K562 (cell line): ENCODE measurements at regions not wholly inside any gene's neighbourhood (a gene's known extent, or its start where the extent isn't known, plus 50 kb on each side); places are given as distances from the start of the nearest gene placed in this dataset.

Experiments
- ATAC-seq: fragments of 200-7000 bp; cut with Tn5 transposase; 3 replicates; pipeline ENCODE4 v1.9.1; 2020; ENCODE audit warnings: moderate library complexity
- BruUV-seq: library from RNA; stranded (reverse); fragments of 400-500 nt; replicated peaks from 2 replicates; lab custom pipeline; 2021; lab: Mats Ljungman, UMichigan
- CTCF ChIA-PET: fragments of 300-600 bp; formaldehyde crosslinking; extraction: SDS; loops from one replicate; lab custom pipeline; 2021; ENCODE audit warnings: low intra/inter-chr PET ratio; lab: Yijun Ruan, JAX
- POLR2A ChIA-PET: fragments of 300-600, 350-650 bp; sonication (Branson Sonifier 250); formaldehyde crosslinking; extraction: SDS; loops from one replicate; lab custom pipeline; 2021; ENCODE audit warnings: antibody characterized with exemption, inconsistent platforms; lab: Yijun Ruan, JAX
- DNase-seq, 4 experiments: peaks; one replicate each; pipeline versions ENCODE4 v3.0.0 to v3.0.0-alpha.2; 2011 to 2018; ENCODE audit warnings: low spot score in 3 of 4, mixed read lengths in 3 of 4; ENCODE audit errors: extremely low read depth in 1 of 4
- FAIRE-seq: peaks from 2 replicates; lab custom pipeline; 2011; peaks lifted over from hg19 to GRCh38; lab: Jason Lieb, UNC
- H2AFZ ChIP-seq: 2 replicates; pipeline ENCODE4 v1.6.0; 2011; ENCODE audit warnings: low read depth, low read length, control low read depth, inconsistent platforms
- H3K27ac ChIP-seq: fragments of 200-600 bp; 3 replicates; pipeline ENCODE4 v1.8.0; 2011; ENCODE audit warnings: low read depth, mild to moderate bottlenecking, control low read depth, inconsistent platforms, low read length, moderate library complexity, mixed read lengths; ENCODE audit errors: extremely low read depth
- H3K27me3 ChIP-seq, 2 experiments: fragments of 300-600 bp in 1 of 2; 2 replicates in 1 of 2; 3 replicates in 1 of 2; pipeline versions ENCODE4 v1.6.0 to v1.8.0; 2011; ENCODE audit warnings: inconsistent platforms in 2 of 2, low read length in 2 of 2, mild to moderate bottlenecking in 1 of 2, mixed read lengths in 1 of 2, moderate library complexity in 1 of 2; ENCODE audit not compliant: control insufficient read depth in 2 of 2, insufficient read depth in 2 of 2
- H3K36me3 ChIP-seq: fragments of 300-600 bp; 3 replicates; pipeline ENCODE4 v1.8.0; 2011; ENCODE audit warnings: mild to moderate bottlenecking, low read length, inconsistent platforms; ENCODE audit not compliant: control insufficient read depth, insufficient read depth
- H3K4me1 ChIP-seq, 2 experiments: fragments of 200-600 bp in 1 of 2; replicated peaks in 1 of 2; 2 replicates in 1 of 2; 3 replicates in 1 of 2; pipeline versions ENCODE4 v1.5.1 to v1.8.0; 2011; ENCODE audit warnings: inconsistent platforms in 2 of 2, low read length in 2 of 2, mild to moderate bottlenecking in 1 of 2, mixed read lengths in 1 of 2, moderate library complexity in 1 of 2; ENCODE audit not compliant: control insufficient read depth in 2 of 2, insufficient read depth in 2 of 2
- H3K4me2 ChIP-seq: 2 replicates; pipeline ENCODE4 v1.6.1; 2011; ENCODE audit warnings: low read length, control low read depth, inconsistent platforms, mixed read lengths; ENCODE audit not compliant: insufficient read depth
- H3K4me3 ChIP-seq: fragments of 200-600 bp; sonication (generic), shearing (Covaris generic); 2 replicates; pipeline ENCODE4 v1.5.1; 2016; ENCODE audit warnings: control low read depth, inconsistent platforms
- H3K79me2 ChIP-seq: fragments of 200-600 bp; 3 replicates; pipeline ENCODE4 v1.8.0; 2011; ENCODE audit warnings: low read length, inconsistent platforms; ENCODE audit not compliant: control insufficient read depth, insufficient read depth
- H3K9ac ChIP-seq, 2 experiments: 2 replicates each; pipeline versions ENCODE4 v1.6.0 to v1.6.1; 2011; ENCODE audit warnings: low read depth in 2 of 2, low read length in 2 of 2, control low read depth in 1 of 2, inconsistent platforms in 1 of 2, mild to moderate bottlenecking in 1 of 2, mixed read lengths in 1 of 2; ENCODE audit not compliant: insufficient read depth in 1 of 2
- H3K9me1 ChIP-seq: one replicate; pipeline ENCODE4 v1.6.0; 2011; ENCODE audit warnings: inconsistent platforms, mild to moderate bottlenecking, low read length, moderate library complexity; ENCODE audit not compliant: control insufficient read depth, insufficient read depth
- H3K9me3 ChIP-seq: replicated peaks from 2 replicates; pipeline ENCODE4 v1.5.1; 2011; ENCODE audit warnings: low read depth, low read length, inconsistent platforms; ENCODE audit not compliant: control insufficient read depth, insufficient read depth
- H4K20me1 ChIP-seq: replicated peaks from 2 replicates; pipeline ENCODE4 v1.6.1; 2011; ENCODE audit warnings: low read length, inconsistent platforms, mixed read lengths; ENCODE audit not compliant: control insufficient read depth, insufficient read depth
- ARID1B ChIP-seq: fragments of 450-650 bp; IDR thresholded peaks from 2 replicates; pipeline ENCODE4 v1.6.1; 2016; ENCODE audit warnings: antibody characterized with exemption, mild to moderate bottlenecking, inconsistent platforms
- BHLHE40 ChIP-seq: IDR thresholded peaks from 2 replicates; pipeline ENCODE4 v1.6.1; 2011; ENCODE audit warnings: low read length, improper control_type of control experiment
- CHD2 ChIP-seq: IDR thresholded peaks from 2 replicates; pipeline ENCODE4 v1.6.1; 2011; ENCODE audit warnings: low read depth, low read length
- ETS1 ChIP-seq: conservative IDR thresholded peaks from 2 replicates; pipeline ENCODE4 v1.6.1; 2011; ENCODE audit warnings: low read depth, mild to moderate bottlenecking, low read length; ENCODE audit not compliant: control insufficient read depth
- SNIP1 ChIP-seq: fragments of 450-650 bp; IDR thresholded peaks from 2 replicates; pipeline ENCODE4 v1.7.1; 2017; ENCODE audit warnings: low read depth, mild to moderate bottlenecking
- STAG1 ChIP-seq: sonication (generic); formaldehyde crosslinking; IDR thresholded peaks from 2 replicates; pipeline ENCODE4 v1.5.0; 2020; ENCODE audit warnings: missing genetic modification reagents, borderline replicate concordance
- TCF7L2 ChIP-seq: fragments of 150-350 bp; IDR thresholded peaks from 2 replicates; pipeline ENCODE4 v1.6.1; 2016; ENCODE audit warnings: low read depth, mild to moderate bottlenecking, low read length, moderate library complexity
- TFAM ChIP-seq: fragments of 250-450 bp; sonication (Bioruptor Pico); conservative IDR thresholded peaks from 2 replicates; pipeline ENCODE4 v1.5.0; 2021; ENCODE audit warnings: mild to moderate bottlenecking, moderate library complexity
- TRIM24 ChIP-seq, 2 experiments: fragments of 450-650 bp; IDR thresholded peaks; 2 replicates each; pipeline ENCODE4 v1.6.1; 2016
- ZC3H4 ChIP-seq: sonication (generic); formaldehyde crosslinking; IDR thresholded peaks from 2 replicates; pipeline ENCODE4 v1.9.0; 2021; ENCODE audit warnings: missing genetic modification reagents, borderline replicate concordance
- ZNF174 ChIP-seq: fragments of 250-450 bp; sonication (Bioruptor Pico); IDR thresholded peaks from 2 replicates; pipeline ENCODE4 v1.4.0; 2020; ENCODE audit warnings: mild to moderate bottlenecking
- ZNF395 ChIP-seq: fragments of 200-800 bp; sonication (Bioruptor generic); IDR thresholded peaks from 2 replicates; pipeline ENCODE4 v1.6.1; 2017; ENCODE audit warnings: missing genetic modification characterization, missing compliant biosample characterization
- ZNF57 ChIP-seq: fragments of 450-650 bp; formaldehyde crosslinking; IDR thresholded peaks from 2 replicates; pipeline ENCODE4 v1.4.0; 2020; ENCODE audit warnings: mild to moderate bottlenecking, moderate library complexity
- ZNF764 ChIP-seq: fragments of 250-450 bp; sonication (Bioruptor Pico); IDR thresholded peaks from 2 replicates; pipeline ENCODE4 v1.4.0; 2020; ENCODE audit warnings: low read depth, mild to moderate bottlenecking, moderate library complexity
- WGBS: fragments of 100-300 bp; shearing (Covaris generic); methylation state at CpG from one replicate; pipeline ENCODE4 v1.1.6; 2016; ENCODE audit warnings: low coverage, mixed read lengths; ENCODE audit not compliant: insufficient coverage; ENCODE audit errors: missing lambda C conversion rate; 5-methylcytosine and 5-hydroxymethylcytosine counted together
- in situ Hi-C: fragments of 300-500 bp; cut with MboI; formaldehyde crosslinking; loops from 4 replicates; pipeline ENCODE4 v1.15.0; 2018; ENCODE audit warnings: inconsistent platforms, mixed read lengths
- intact Hi-C: fragments of 100-400 bp; cut with micrococcal nuclease; formaldehyde crosslinking; loops from 2 replicates; pipeline ENCODE4 v1.14.2; 2022

GRCh38 chr5:5887833-5888232 lies 465.4 kb downstream of the ICE1 start:
- Histone ChIP-seq H3K4me2 (no peak overlapping the region), H2AFZ (no peak overlapping the region), H3K79me2 (no peaks in the 10 kb centered on the region), H3K9me1 (no peaks in the 10 kb centered on the region), H3K4me3 (no peak overlapping the region), H3K27ac (no peak overlapping the region), H4K20me1 (0 out of 2 replicates have a peak, but pooled peaks cover 3% of the 10 kb centered on the region), H3K4me1 (peaks cover 0 to 7% of the 10 kb centered on the region in 2 experiments; a peak in 2 of 5 replicates), H3K36me3 (no peaks in the 10 kb centered on the region), H3K9ac (no peak overlapping the region), H3K9me3 (no peaks in the 10 kb centered on the region), H3K27me3 (peaks cover 0 to 6% of the 10 kb centered on the region in 2 experiments; a peak in 2 of 5 replicates)
- no TSS peak for BruUV-seq
- FAIRE-seq (no peak), DNase-seq (no peak), ATAC-seq (no peak)
- CTCF ChIA-PET: no interaction called here
- in situ Hi-C loops (no loop called here), intact Hi-C loops (loop anchor here (5.0 kb wide), 2 partner anchors 396 to 689 kb away; no protein-coding TSS in a partner anchor)
- 0% methylated on average over 3 of the region's 3 CpGs for WGBS
- POLR2A ChIA-PET: no interaction called here
- no peak for TF ChIP-seq ZNF174
- TF ChIP-seq TFAM (CRISPR knock-in tag): no peak
- TF ChIP-seq TCF7L2: no peak
- no peak for TF ChIP-seq CHD2
- TF ChIP-seq ZNF395 (CRISPR knock-in tag): no peak
- no peak for TF ChIP-seq ARID1B
- TF ChIP-seq STAG1: no peak
- TF ChIP-seq SNIP1: no peak
- no peak for TF ChIP-seq BHLHE40
- no peak for TF ChIP-seq ZNF764 (CRISPR knock-in tag)
- no peak for TF ChIP-seq TRIM24 (IDR thresholded peaks at IDR 0.05)
- no peak for TF ChIP-seq ZNF57 (CRISPR knock-in tag)
- TF ChIP-seq ZC3H4: no peak
- no peak for TF ChIP-seq ETS1
